Sigmoid colon (tissue), 4 donors: ENCODE measurements at regions not wholly inside any gene's neighbourhood (a gene's known extent, or its start where the extent isn't known, plus 50 kb on each side); places are given as distances from the start of the nearest gene placed in this dataset.

Experiments
- CTCF ChIP-seq, 4 experiments: fragments of 450-650 bp in 3 of 4; fragments of 200-600 bp in 1 of 4; IDR thresholded peaks; one replicate each; pipeline ENCODE4 v1.5.1; 2016 to 2019; ENCODE audit warnings: antibody characterized with exemption in 4 of 4, mild to moderate bottlenecking in 3 of 4, moderate library complexity in 2 of 4
- POLR2AphosphoS5 ChIP-seq, 4 donors: sonication (generic); formaldehyde crosslinking; IDR thresholded peaks; one replicate each; pipeline ENCODE4 v1.6.1; 2017; ENCODE audit warnings: antibody characterized with exemption in 4 of 4

DNA sequence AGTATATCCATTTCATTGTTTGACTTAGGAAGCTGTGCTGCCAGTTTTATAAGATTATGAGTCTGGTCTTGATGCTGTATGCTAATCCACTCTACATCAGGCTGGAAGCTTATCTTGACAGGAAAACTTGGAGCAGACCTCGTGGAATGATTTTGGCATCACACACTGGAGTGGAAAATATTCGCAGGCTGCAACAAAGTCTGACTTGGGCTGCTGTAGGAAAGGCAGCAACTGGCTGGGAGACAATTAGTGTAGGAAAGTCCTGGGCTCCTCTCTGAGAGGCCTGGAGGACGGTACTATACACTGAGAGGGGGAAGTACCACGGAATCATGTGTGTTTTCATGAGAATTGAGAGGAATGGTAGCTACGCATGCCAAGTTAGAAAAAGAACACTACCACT lies 383.7 kb downstream of the ETNK1 start:
- peak in 1 of 4 donors; percentile 10 for TF ChIP-seq POLR2AphosphoS5 (IDR thresholded peaks at IDR 0.05)
- TF ChIP-seq CTCF (IDR thresholded peaks at IDR 0.05), result no peak
